HepG2 (cell line): ENCODE measurements at regions not wholly inside any gene's neighbourhood (a gene's known extent, or its start where the extent isn't known, plus 50 kb on each side); places are given as distances from the start of the nearest gene placed in this dataset.

Source experiments
- ATAC-seq: fragments of 200-7000 bp; cut with Tn5 transposase; 3 replicates; pipeline ENCODE4 v1.9.1; 2020; ENCODE audit warnings: mild to moderate bottlenecking, moderate library complexity
- BruUV-seq: library from RNA; stranded (reverse); fragments of 400-500 nt; replicated peaks from 2 replicates; lab custom pipeline; 2021; lab: Mats Ljungman, UMichigan
- CTCF ChIA-PET: fragments of 300-600 bp; formaldehyde crosslinking; extraction: SDS; loops from one replicate; lab custom pipeline; 2021; ENCODE audit warnings: low total read pairs, inconsistent platforms, low intra/inter-chr PET ratio; lab: Yijun Ruan, JAX
- POLR2A ChIA-PET: fragments of 350-600 bp; sonication (Branson Sonifier 250); formaldehyde crosslinking; loops from one replicate; lab custom pipeline; 2020; ENCODE audit warnings: antibody characterized with exemption, inconsistent platforms; lab: Yijun Ruan, JAX
- DNase-seq: peaks from one replicate; pipeline ENCODE4 v3.0.0-alpha.2; 2015; ENCODE audit warnings: low spot score
- FAIRE-seq: peaks from 3 replicates; lab custom pipeline; 2011; peaks lifted over from hg19 to GRCh38; lab: Jason Lieb, UNC
- H2AFZ ChIP-seq: one replicate; pipeline ENCODE4 v1.6.1; 2011; ENCODE audit warnings: low read length, inconsistent platforms
- H3K27ac ChIP-seq: fragments of 300-600 bp; 3 replicates; pipeline ENCODE4 v1.8.0; 2011; ENCODE audit warnings: mixed run types, mild to moderate bottlenecking, mixed read lengths, low read length, inconsistent platforms; ENCODE audit not compliant: insufficient read depth; ENCODE audit errors: extremely low read length
- H3K27me3 ChIP-seq, 2 experiments: fragments of 200-600 bp in 1 of 2; 2 replicates in 1 of 2; 3 replicates in 1 of 2; pipeline versions ENCODE4 v1.6.0 to v1.8.0; 2011; ENCODE audit warnings: low read length in 2 of 2, mild to moderate bottlenecking in 2 of 2, moderate library complexity in 2 of 2, inconsistent platforms in 1 of 2; ENCODE audit not compliant: insufficient read depth in 2 of 2, control insufficient read depth in 1 of 2
- H3K36me3 ChIP-seq, 2 experiments: fragments of 200-600 bp in 1 of 2; replicated peaks in 1 of 2; 2 replicates in 1 of 2; 3 replicates in 1 of 2; pipeline versions ENCODE4 v1.5.1 to v1.8.0; 2011; ENCODE audit warnings: low read length in 2 of 2, inconsistent platforms in 1 of 2; ENCODE audit not compliant: insufficient read depth in 2 of 2, control insufficient read depth in 1 of 2
- H3K4me1 ChIP-seq: 2 replicates; pipeline ENCODE4 v1.5.1; 2012; ENCODE audit warnings: low read length, inconsistent platforms; ENCODE audit not compliant: insufficient read depth
- H3K4me2 ChIP-seq: 2 replicates; pipeline ENCODE4 v1.6.0; 2011; ENCODE audit warnings: low read depth, low read length, inconsistent platforms
- H3K4me3 ChIP-seq, 3 experiments: fragments of 200-600 bp in 1 of 3; sonication (generic), shearing (Covaris generic) in 1 of 3; replicated peaks in 1 of 3; 2 replicates each; pipeline ENCODE4 v1.5.1; 2011 to 2016; ENCODE audit warnings: low read length in 3 of 3, inconsistent platforms in 2 of 3, low read depth in 2 of 3, mild to moderate bottlenecking in 2 of 3, control low read depth in 1 of 3, mixed read lengths in 1 of 3; ENCODE audit not compliant: insufficient read depth in 1 of 3
- H3K79me2 ChIP-seq: one replicate; pipeline ENCODE4 v1.6.1; 2011; ENCODE audit warnings: low read length, inconsistent platforms; ENCODE audit not compliant: insufficient read depth
- H3K9ac ChIP-seq: 2 replicates; pipeline ENCODE4 v1.6.0; 2011; ENCODE audit warnings: mild to moderate bottlenecking, low read depth, low read length, inconsistent platforms; ENCODE audit not compliant: insufficient read depth
- H3K9me3 ChIP-seq: 2 replicates; pipeline ENCODE4 v1.5.1; 2012; ENCODE audit warnings: mild to moderate bottlenecking, low read length
- H4K20me1 ChIP-seq: 2 replicates; pipeline ENCODE4 v1.6.0; 2011; ENCODE audit warnings: inconsistent platforms, mild to moderate bottlenecking, low read length, moderate library complexity; ENCODE audit not compliant: insufficient read depth
- TEAD3 ChIP-seq: optimal IDR thresholded peaks from 2 replicates; pipeline ENCODE3; 2016; ENCODE audit warnings: borderline replicate concordance
- WGBS: methylation state at CpG from one replicate; pipeline ENCODE4 v1.1.6; 2017; ENCODE audit warnings: low lambda C conversion rate; 5-methylcytosine and 5-hydroxymethylcytosine counted together
- in situ Hi-C: cut with HindIII; loops from 2 replicates; pipeline ENCODE4 v1.10.0; 2017; ENCODE audit warnings: low pct_unique_long_range_greater_than_20kb; ENCODE audit not compliant: extremely low pct_ligation_motif_present
- intact Hi-C: fragments of 100-400 bp; cut with micrococcal nuclease; formaldehyde crosslinking; loops from one replicate; pipeline ENCODE4 v1.10.0; 2022; ENCODE audit not compliant: unreplicated experiment
- TF ChIP-seq, protein P1 (sequence below): sonication (generic); formaldehyde crosslinking; IDR thresholded peaks from 2 replicates; pipeline ENCODE4 v1.5.0; 2020; ENCODE audit warnings: mild to moderate bottlenecking, missing genetic modification reagents, moderate library complexity
- TF ChIP-seq, protein P2 (sequence below): sonication (generic); formaldehyde crosslinking; IDR thresholded peaks from 2 replicates; pipeline ENCODE4 v1.5.1; 2020; ENCODE audit warnings: missing genetic modification reagents, mild to moderate bottlenecking, borderline replicate concordance

DNA sequence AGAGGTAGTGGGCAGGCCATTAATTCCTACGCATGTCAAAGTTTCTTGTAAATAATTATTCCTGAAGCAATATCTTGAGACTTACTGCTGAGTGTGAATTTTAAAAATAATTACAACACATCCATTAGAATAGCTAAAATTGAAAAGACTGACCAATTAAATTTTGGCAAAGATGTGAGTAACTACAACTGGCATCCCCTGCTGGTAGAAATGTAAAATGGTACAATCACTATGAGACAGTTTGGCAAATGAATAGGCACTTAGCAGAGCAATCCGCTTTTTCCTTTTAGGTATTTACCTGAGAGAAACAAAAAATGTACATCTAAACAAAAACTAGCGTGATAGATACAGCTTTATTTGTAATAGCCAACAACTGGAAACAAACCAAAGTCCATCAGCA, 798.9 kb downstream of the BRINP3 start:
- Histone ChIP-seq H3K27ac (no peak overlapping the region), H3K9ac (no peak overlapping the region), H3K9me3 (no peaks in the 10 kb centered on the region), H3K4me3 (no peak overlapping the region), H3K4me2 (no peak overlapping the region), H3K4me1 (peaks cover 6% of the 10 kb centered on the region), H3K27me3 (no peaks in the 10 kb centered on the region), H3K36me3 (no peaks in the 10 kb centered on the region), H2AFZ (no peak overlapping the region), H4K20me1 (no peaks in the 10 kb centered on the region), H3K79me2 (no peaks in the 10 kb centered on the region)
- intact Hi-C loops: no loop called here
- 22% methylated on average over 3 of the region's 3 CpGs for WGBS
- no TSS peak for BruUV-seq
- in situ Hi-C loops: no loop called here
- no peak for FAIRE-seq
- no peak for DNase-seq
- peak; percentile 45; the same call in 2 of the 3 replicates for ATAC-seq
- ChIA-PET CTCF (no interaction called here), POLR2A (no interaction called here)
- TF ChIP-seq, protein P1, sequence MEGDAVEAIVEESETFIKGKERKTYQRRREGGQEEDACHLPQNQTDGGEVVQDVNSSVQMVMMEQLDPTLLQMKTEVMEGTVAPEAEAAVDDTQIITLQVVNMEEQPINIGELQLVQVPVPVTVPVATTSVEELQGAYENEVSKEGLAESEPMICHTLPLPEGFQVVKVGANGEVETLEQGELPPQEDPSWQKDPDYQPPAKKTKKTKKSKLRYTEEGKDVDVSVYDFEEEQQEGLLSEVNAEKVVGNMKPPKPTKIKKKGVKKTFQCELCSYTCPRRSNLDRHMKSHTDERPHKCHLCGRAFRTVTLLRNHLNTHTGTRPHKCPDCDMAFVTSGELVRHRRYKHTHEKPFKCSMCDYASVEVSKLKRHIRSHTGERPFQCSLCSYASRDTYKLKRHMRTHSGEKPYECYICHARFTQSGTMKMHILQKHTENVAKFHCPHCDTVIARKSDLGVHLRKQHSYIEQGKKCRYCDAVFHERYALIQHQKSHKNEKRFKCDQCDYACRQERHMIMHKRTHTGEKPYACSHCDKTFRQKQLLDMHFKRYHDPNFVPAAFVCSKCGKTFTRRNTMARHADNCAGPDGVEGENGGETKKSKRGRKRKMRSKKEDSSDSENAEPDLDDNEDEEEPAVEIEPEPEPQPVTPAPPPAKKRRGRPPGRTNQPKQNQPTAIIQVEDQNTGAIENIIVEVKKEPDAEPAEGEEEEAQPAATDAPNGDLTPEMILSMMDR (CRISPR knock-in tag): 0 out of 2 replicates have a peak, but pooled peaks have one; percentile 31
- TF ChIP-seq, protein P2, sequence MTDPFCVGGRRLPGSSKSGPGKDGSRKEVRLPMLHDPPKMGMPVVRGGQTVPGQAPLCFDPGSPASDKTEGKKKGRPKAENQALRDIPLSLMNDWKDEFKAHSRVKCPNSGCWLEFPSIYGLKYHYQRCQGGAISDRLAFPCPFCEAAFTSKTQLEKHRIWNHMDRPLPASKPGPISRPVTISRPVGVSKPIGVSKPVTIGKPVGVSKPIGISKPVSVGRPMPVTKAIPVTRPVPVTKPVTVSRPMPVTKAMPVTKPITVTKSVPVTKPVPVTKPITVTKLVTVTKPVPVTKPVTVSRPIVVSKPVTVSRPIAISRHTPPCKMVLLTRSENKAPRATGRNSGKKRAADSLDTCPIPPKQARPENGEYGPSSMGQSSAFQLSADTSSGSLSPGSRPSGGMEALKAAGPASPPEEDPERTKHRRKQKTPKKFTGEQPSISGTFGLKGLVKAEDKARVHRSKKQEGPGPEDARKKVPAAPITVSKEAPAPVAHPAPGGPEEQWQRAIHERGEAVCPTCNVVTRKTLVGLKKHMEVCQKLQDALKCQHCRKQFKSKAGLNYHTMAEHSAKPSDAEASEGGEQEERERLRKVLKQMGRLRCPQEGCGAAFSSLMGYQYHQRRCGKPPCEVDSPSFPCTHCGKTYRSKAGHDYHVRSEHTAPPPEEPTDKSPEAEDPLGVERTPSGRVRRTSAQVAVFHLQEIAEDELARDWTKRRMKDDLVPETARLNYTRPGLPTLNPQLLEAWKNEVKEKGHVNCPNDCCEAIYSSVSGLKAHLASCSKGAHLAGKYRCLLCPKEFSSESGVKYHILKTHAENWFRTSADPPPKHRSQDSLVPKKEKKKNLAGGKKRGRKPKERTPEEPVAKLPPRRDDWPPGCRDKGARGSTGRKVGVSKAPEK (CRISPR knock-in tag): no peak
- TF ChIP-seq TEAD3 (CRISPR knock-in tag): peak; percentile 76
